CD1c-positive myeloid dendritic cell (primary cell): ENCODE measurements at regions not wholly inside any gene's neighbourhood (a gene's known extent, or its start where the extent isn't known, plus 50 kb on each side); places are given as distances from the start of the nearest gene placed in this dataset.
"Not testable (repeated sequence)": the region's sequence is repeated elsewhere in the genome, so short reads cannot be mapped to it uniquely, and the experiment has no call there.

ENCODE experiments used
- DNase-seq: peaks from one replicate; pipeline ENCODE4 v3.0.0-alpha.2; 2016; ENCODE audit errors: extremely low spot score

DNA sequence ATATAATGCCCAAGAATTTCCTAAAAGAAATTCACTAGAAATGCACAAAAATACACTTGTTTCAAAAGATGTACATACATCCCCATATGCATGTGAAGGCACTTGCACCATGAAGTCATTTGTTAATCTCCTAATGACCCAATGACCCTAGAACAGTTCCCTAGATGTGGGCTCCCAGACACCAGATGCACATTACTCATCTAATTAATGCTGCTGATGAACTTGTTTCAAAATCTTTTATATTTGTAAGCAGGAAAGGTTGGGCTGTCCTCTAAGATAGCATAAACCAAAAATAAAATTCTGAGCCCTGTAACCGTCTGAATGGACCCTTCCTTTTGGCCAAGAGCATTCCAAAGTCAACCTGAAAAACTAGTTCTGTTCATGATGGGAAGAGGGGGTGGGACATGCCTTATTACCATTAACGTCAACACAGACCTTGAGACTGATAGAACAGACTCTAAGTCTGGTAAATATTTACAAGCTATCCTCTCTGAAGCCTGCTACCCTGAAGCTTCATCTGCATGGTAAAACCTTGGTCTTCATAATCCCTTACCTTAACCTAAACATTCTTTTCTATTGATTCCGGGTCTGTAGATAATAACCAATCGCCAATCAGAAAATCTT is 91.0 kb upstream of the DAPK1 start:
- peak; percentile 38 for DNase-seq

DNA sequence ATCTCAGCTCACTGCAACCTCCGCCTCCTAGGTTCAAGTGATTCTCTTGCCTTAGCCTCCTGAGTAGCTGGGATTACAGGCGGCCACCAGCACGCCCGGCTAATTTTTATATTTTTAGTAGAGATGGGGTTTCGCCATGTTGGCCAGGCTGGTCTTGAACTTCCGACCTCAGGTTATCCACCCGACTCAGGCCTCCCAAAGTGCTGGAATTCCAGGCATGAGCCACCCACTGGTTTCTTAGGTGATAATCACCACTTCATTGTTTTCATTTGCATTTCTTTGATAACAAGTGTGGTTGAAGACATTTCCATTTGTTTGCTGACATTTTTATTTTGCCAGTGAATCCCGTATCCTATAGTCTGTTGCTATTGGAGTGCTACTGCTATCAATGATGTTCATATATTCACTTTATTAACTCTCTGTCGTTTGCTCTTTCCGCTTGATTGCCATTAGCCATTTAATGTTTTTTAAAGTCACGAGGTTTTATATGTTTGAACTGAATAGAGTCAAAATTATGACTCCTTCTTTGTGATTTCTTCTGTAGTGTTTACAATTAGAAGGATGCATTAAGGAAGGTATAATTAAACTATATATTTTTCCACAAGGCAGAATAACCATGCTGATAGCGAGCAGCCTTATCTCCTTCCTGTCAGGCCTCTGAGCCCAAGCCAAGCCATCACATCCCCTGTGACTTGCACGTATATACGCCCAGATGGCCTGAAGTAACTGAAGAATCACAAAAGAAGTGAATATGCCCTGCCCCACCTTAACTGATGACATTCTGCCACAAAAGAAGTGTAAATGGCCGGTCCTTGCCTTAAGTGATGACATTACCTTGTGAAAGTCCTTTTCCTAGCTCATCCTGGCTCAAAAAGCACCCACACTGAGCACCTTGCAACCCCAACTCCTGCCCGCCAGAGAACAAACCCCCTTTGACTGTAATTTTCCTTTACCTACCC is 87.3 kb upstream of the DAPK1 start:
- not testable (repeated sequence) for DNase-seq

DNA sequence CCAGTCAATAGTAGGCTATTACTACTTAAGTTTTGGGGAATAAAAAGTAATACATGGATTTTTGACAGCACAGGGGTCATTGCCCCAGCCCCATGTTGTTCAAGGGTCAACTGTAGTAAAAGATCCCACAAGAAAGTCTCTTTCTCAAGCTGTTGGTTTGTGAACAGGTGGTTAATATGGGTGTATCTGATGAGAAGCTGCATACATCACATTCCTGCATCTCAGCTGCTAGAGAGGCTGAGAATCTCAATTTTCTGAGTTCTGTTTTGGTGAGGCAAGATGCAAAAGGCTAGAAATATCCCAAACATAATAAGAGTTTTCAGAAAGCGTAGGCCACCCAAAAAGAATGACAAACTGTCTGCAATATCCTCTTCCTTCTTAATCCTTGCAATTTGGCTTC is 76.8 kb upstream of the DAPK1 start:
- DNase-seq: no peak

DNA sequence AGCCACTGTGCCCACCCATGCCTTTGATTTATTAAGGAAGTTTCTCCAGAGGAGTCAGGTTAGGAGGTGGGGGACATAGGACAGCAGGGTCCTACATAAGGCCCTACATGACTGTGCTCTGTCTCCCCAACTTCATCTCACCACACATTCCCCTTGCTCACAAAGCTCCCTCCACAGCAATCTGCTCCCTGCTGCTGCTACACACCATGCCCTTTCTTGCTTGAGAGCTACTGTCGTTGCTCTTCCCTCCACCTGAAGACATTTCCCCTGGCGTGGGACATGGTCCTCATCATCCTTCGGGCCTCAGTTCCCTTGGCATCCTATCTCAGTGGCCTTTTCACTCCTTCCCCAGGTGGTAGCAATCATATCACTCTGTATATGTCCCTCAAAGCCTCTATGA is 75.9 kb upstream of the DAPK1 start:
- no peak for DNase-seq

GRCh38 chr9:87422999-87423398 is 74.7 kb upstream of the DAPK1 start:
- no peak for DNase-seq

- not testable (repeated sequence) for DNase-seq
Observed at GRCh38 chr9:87423885-87424284, 73.8 kb upstream of the DAPK1 start.

- DNase-seq: peak; percentile 66
Observed at GRCh38 chr9:87425202-87425601, 72.5 kb upstream of the DAPK1 start.

- DNase-seq: no peak
Observed at GRCh38 chr9:87427851-87428506, 69.7 kb upstream of the DAPK1 start.

DNA sequence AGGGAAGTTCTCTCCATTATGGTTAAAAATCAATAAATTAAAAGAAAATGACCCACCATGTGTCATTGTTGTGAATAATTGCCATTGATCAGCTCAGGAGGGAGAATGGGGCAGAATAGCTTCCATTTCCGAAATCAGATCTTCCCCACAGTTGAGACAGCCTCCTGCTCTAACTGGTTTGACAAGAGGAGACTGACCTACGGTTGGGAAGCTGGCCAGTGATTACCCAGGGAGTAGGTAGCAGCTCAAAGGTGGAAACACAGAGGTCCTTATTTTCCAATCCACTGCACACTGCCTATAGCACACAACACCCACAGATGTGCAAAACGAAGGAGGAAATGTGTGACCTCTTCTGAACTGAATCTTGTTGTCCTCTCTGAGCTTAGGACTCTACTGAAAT is 69.0 kb upstream of the DAPK1 start:
- no peak for DNase-seq

DNA sequence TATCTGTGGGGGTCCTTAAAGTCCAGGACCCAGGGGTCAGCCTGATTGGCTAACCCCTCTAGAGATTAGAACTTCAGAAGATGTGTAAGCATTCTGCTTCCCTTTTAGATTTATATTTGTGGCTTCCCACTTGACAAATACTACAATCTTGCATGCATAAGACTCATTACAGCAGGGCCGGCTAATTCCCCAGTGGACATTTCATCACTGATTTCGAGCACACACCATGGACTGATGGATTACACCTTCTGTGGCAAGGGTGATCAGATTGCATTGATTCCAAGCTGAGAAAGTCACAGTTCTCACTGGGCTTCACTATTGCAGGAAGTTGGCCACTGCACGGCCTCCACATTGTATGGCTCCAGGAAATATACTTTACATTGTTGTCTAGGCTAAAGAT is 65.8 kb upstream of the DAPK1 start:
- no peak for DNase-seq

- DNase-seq: no peak
Observed at GRCh38 chr9:87433853-87434252, 63.8 kb upstream of the DAPK1 start.

GRCh38 chr9:87434366-87434765 is 63.3 kb upstream of the DAPK1 start:
- DNase-seq: no peak

- no peak for DNase-seq
Observed at GRCh38 chr9:87435189-87435880, 62.3 kb upstream of the DAPK1 start.

DNA sequence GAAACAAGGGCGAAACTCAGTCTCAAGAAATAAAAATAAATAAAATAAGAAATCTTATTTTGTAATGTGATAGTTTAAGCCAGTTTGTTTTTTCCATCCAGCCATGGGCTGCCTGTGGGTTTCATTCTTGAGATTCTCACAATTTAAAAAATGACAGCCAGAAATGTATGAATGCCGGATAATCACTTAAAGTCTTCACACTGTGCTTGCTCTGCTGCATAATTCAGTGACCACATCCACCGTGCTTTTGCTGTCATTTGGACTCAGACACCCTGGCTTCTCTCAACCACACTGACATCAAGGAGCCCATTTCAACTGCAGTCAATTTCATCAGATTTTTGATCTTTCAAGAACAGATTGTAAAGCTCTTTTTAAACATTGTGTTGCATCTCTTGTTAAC is 61.0 kb upstream of the DAPK1 start:
- no peak for DNase-seq

DNA sequence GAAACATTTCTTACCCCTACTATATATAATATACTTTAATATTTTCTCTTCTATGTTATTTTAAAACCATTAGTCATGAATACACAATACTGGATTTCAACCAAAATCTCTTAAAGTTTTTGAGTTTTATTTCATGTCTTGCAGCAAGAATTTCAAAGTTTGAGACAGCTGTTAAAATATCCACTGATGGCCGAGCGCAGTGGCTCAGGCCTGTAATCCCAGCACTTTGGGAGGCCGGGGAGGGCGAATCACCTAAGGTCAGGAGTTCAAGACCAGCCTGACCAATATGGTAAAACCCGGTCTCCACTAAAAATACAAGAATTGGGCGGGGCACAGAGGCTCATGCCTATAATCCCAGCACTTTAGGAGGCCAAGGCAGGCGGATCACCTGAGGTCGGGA is 59.7 kb upstream of the DAPK1 start:
- DNase-seq: no peak

DNA sequence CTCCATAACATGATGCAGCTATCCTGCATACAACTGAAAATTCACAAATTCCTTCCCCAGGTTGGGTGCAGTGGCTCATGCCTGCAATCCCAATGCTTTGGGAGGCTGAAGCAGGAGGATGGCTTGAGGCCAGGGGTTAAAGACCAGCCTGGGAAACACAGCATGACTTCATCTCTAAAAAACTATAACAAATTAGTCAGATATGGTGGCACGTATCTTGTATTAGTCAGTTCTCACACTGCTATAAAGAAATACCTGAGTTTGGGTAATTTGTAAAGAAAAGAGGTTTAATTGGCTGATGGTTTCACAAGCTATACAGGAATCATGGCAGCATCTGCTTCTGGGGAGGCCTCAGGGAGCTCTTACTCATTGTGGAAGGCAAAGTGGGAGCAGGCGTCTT is 56.4 kb upstream of the DAPK1 start:
- no peak for DNase-seq

DNA sequence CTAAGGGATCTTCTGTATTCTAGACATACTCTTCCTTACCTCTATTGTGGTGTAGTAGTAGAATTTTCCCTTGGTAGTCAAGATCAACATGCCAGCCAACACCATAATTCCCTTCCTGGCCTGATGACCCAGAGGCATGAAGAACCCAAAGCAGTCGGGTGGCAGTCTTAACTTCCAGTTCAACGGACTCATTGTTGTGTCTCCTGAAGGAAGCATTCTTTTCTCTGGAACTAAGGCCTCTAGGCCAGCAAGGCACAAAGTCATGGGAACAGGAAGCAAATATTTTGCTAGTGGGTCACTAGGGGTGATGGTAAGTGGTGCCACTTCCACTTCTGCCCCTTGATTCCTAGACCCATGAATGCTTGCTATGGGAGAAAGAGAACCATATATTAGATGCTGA is 55.2 kb upstream of the DAPK1 start:
- DNase-seq: no peak

GRCh38 chr9:87443006-87443405 is 54.7 kb upstream of the DAPK1 start:
- DNase-seq: no peak

DNA sequence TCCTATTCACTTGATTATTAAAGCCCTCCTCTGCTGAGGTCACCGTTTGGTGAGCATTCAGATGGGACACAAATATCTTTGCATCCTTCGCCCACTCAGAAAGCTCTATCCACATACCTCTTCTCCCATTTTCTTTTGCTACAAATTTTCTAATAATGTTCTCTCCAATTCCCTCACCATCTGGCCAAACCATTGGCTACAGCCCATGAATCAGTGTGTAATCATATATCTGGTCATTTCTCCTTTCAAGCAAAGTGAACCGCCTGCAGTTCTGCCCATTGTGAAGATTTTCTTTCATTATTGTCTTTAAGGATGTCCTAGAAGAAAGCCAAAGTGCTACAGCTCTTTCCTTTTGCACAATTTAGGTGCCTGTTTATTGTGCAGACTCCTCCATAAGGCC is 54.2 kb upstream of the DAPK1 start:
- DNase-seq: no peak

- DNase-seq: peak; percentile 67
Observed at GRCh38 chr9:87445646-87446045, 52.0 kb upstream of the DAPK1 start.

- no peak for DNase-seq
Observed at GRCh38 chr9:87446527-87446926, 51.1 kb upstream of the DAPK1 start.
